Suppressor macrophage treated with lipopolysaccharide for 1 hour (primary cell): ENCODE measurements at regions not wholly inside any gene's neighbourhood (a gene's known extent, or its start where the extent isn't known, plus 50 kb on each side); places are given as distances from the start of the nearest gene placed in this dataset.
"Not testable (repeated sequence)": the region's sequence is repeated elsewhere in the genome, so short reads cannot be mapped to it uniquely, and the experiment has no call there.

ENCODE experiments used
- DNase-seq, 3 donors: peaks; one replicate each; pipeline ENCODE4 v3.0.0-alpha.2; 2020 to 2022

DNA sequence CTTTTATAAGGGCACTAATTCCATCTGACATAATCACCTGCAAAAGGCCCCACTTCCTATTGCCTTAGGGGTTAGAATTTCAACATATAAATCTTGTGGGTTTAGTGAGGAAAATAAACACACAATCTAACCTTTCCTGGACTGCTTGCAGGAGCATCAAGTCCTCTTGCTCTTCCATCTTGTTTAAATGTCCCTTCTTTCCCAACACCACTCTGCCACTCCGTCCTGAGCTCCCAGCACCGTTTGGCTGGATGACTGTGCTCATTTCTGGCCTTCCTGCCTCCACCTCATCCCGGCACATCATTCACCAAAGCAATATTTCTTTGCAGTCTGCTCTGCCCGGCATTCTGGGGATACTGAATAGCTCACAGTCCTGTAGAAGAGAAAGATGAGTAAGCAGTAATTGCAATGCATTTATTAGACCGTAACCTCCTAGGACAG, 247.8 kb downstream of the BCL2 start:
- DNase-seq = no peak

DNA sequence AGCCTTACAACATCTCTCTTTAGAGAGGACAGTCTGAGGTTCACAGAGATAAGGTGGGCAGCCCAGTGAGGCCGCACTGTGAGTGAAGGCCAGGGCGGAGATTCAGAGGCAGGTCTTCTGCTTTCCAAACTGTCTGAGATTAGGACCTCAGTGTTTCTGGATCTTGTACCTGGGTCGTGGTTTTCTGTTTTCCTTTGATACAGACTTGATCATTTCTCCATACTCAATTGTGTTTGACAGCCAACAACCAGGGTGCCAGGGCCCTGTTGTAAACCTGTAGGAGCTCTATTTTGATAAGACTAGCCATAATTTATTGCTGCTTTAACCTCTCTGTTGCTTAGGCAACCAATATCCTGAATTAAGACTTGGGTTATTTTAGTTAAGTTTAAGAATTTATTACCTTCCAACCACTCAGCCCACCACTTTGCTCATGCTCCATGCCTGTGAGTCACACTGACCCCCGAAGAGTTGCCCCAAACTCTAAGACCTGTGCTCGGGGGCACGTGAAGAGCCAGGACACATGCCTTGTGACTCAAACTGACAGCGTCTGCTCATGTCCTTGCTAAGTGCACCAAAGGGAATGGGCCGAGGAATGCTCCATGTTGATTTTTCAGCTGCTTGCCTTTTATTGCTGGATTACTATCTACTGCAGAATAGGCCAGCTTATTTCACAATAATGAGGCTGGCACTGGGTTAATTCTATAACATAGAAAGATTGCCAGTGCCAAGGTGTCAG, 248.6 kb downstream of the BCL2 start:
- DNase-seq = no peak

DNA sequence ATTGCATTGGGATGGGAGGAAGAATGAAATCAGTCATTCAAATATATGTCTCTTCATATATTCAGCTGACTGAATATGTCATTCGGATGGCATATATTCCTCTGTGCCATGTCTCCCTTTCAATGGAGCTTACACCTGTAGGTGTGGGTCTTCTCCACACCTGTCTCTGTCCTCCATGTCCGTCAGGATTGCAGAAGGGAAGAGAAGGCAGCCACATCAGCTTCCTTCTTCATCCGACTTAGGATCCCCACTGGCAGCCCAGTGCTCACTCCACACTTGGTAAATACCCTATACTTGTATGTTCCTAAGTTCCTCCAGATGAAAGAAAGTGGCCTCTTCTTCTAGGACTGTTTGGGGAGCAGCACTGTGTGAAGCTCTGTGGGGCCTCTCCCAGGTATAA, 250.1 kb downstream of the BCL2 start:
- DNase-seq = no peak

DNA sequence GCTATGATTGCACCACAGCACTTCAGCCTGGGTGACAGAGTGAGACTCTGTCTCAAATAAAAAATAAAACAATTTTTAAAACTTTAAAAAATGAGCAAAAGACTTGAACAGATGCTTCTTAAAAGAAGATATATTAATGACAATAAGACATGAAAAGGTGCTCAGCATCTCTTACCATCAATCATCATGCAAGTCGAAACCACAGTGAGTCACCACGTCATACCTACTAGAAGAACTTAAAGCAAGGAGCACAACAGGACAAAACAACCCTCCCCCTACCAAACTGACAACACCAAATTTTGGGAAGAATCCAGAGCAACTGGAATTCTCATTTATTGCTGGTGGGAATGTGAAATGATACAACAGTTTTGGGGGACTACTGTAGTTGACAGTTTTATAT, 251.6 kb downstream of the BCL2 start:
- DNase-seq = no peak

DNA sequence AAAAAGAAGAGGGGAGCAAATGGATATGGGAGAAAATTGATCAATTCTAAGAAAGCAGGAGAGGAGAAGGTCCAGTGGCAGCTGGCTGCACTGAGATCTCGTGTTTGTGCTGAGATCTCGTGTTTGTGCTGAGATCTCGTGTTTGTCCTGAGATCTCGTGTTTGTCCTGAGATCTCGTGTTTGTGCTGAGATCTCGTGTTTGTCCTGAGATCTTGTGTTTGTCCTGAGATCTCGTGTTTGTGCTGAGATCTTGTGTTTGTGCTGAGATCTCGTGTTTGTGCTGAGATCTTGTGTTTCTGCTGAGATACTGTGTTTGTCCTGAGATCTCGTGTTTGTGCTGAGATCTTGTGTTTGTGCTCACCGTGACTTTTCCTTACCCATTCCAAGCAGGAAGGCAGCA, 254.4 kb downstream of the BCL2 start:
- no peak for DNase-seq

DNA sequence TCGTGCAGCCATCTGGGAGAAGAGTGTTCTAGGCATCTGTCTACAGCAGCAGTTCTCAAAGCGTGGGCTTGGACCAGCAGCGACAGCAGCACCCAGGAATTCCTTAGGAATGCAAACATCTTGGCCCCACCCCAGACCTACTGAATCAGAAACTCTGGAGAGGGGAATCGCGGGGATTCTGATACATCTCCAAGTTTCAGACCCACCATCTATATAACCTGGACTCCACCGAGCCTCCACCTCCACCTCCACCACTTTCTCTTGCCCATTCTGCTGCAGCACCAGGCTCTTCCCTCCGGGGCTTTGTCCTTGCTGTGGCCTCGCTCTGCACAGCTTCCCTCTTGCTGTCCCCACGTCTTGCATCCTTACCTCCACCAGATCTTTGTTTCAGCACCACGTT, 256.4 kb downstream of the BCL2 start:
- DNase-seq = no peak

DNA sequence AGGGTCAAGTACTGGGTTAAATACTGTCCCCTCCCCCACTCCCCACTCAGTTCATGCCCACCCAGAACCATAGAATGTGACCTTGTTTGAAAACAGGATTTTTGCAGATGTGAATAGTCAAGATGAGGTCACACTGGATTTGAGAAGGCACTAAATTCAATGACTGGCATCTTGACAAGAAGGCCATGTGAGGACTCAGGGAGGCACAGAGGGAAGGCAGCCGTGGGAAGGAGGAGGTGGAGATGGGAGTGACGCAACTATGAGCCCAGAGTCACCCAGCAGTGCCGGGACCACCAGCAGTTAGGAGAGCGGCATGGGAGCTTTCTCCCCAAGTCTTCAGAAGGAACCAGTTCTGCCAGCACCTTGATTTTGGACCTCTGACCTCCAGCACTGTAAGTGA, 257.3 kb downstream of the BCL2 start:
- DNase-seq = no peak

DNA sequence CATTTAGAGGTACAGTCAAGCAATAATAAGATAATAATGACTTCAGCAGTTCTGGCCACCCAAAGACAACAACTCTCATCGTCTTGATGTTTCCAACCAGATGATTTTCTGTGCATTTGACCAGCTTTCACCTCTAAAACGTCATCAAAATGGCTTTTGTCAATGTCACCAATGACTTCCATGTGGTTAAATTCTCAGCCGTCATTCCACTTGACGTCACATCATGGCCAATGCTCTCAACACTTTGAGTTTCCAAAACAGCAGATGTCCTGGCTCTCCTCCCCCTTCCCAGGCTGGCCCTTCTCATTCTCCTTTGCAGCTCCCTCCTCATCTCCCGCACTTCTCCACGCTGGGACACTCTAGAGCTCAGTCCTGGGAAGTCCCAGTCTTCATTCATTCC, 258.3 kb downstream of the BCL2 start:
- no peak for DNase-seq

DNA sequence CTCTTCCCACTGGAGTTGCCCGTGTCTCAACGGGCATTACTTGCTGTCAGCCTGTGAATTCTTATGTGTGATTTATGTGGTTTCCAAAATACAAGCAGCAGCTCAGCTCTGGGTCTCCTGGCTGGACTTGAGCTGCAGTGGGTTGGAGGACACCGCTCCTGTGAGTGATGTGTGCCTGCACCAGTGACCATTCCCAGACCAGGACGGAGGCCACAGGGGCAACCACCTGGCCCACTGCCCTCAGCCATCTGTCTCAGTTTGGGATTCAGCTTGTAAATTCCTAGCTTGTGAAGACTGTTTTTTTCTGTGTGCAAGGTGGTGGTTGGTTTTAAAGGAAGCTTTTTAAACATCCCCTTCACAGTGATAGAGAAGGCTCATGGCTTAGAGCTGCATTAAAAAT, 261.0 kb downstream of the BCL2 start:
- DNase-seq = no peak

DNA sequence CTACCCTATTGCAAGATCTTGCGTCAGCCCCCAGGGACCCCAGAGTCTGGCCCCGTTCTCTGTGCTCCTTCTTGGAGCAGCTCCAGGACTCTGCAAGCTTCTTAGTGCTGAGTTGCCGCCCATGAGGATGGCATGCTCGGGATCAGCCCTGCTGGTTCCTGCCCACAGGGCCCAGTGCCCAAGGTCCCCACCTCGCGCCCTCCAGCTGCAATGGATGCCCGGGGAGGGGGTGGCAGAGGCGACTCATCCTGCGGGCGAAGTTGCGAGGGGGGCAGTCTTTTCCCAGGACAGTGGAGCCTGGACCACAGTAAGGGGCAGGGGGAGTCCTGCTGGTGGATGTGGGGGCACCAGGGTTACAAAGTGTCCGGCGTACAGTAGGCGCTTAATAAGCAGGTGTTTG, 261.9 kb downstream of the BCL2 start:
- no peak for DNase-seq

DNA sequence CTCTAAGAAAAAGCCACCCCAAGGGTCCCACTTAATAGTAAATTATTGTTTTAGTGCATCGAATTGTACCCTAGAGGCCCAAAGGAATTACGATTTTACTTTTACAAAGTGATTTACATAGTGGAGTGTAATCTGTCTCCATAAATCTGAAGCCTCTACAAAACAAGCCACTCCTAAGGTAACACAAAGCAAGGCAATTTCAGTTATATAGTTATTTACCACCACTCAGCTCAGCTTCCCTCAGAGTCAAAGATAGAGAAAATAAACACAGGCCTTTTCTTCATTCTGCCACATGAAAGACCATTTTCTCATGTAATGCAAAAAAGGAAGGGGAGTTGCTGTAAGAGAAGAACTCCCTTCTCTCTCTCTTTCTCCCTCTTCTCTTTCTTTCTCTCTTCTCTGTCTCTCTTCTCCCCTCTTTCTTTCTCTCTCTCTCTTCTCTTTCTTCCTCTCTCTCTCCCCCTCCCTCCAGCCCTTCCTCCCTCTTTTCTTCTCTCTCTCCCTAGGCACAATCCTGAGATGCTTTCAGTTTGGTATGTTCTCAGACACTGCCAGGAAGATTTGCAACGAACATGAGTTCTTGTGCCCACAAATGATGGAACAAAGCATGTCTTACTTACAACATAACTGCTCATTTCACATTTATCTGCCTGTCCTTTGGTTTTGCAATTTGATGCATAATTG, 264.5 kb downstream of the BCL2 start:
- no peak for DNase-seq

DNA sequence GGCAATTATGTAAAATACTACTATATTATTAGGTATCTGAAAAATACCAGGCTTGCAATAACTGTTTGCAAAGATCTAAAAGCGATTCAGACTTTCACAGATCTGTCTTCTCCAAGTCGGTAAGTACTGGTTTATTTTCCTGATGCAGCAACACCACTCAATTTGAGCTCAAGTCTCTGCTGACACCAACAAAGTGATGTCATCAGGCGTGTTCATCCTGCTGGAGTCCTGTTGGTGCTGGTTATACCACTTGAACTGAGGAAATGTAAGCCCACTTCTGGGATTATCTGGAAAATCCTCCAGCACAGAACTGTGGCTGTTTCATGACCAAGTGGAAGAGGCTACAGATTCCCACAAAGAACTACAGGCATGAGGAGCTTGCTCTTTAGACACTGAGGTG, 267.6 kb downstream of the BCL2 start:
- DNase-seq = no peak

DNA sequence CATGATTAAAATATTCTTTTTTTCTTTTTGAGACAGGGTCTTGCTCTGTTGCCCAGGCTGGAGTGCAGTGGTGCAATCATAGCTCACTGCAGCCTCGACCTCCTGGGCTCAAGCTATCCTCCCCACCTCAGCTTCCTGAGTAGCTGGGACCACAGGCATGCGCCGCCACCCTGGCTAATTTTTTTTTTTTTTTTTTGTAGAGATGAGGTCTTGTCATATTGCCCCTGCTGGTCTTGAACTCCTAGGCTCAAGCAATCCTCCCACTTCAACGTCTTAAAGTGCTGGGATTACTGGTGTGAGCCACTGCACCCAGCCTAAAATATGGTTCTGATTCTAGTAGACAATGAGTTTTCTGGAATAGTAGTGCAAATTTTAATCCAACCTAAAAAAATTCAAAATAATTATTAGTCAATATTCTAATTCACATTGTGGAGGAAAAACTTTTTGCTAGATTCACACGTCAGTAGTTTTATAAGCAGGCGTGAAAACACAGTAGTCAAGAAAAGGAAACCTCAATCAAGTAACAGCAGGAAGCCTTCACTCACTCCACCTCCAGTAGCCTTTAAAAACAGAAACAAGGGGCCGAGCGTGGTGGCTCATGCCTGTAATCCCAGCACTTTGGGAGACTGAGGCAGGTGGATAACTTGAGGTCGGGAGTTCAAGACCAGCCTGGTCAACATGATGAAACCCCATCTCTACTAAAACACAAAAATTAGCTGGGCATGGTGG, 268.7 kb downstream of the BCL2 start:
- DNase-seq = not testable (repeated sequence)

DNA sequence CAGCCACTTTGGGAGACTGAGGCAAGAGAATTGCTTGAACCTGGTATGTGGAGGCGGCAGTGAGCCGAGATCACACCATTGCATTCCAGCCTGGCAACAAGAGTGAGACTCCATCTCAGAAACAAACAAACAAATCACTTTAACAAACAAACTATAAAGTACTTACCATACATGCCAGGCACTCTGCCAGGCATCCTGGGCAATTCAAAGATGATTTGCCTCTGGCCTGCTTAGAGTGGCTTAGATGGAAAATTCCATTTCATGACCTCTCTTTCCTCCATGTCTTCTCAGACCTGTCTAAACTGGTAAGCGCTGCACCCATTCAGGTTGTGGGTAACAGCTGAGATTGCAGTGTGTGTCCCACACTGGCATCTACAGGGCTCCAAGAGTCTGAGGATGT, 273.2 kb downstream of the BCL2 start:
- no peak for DNase-seq

DNA sequence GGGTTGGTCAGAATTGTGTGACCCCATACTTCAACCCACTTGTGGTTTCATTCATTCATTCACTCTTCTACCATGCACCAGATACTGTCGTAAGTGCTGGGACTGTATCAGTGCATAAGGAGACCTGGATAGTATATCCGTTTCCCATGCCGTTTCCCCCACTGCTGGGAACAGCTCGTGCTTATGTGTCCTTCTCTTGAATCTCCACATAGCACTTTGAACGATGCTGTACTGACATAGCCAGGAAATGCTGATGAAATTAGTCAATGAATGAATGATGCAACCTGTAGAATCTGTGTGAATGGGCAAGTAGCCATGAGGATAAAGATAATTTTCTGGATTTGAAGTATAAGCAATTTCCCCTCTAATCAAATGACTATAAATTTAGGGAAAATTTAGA, 276.1 kb downstream of the BCL2 start:
- DNase-seq = no peak

DNA sequence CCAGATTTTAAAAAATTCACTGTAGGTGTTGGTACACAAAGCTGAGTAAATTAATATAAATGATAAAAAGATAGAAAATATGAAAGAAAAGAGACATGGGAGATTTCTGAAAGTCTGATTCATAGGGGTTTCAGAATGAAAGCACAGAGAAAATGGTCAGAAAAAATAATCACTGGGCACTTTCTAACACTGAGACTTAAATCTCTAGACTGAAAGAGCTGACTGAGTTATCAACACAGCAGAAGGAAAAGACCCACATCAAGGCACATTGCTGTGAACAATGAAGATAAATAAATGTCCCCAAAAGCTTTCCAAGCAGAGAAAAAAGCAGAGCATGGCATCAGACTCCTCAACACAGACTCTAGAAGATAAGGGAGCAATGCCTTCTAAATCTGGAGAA, 277.2 kb downstream of the BCL2 start:
- DNase-seq = no peak

DNA sequence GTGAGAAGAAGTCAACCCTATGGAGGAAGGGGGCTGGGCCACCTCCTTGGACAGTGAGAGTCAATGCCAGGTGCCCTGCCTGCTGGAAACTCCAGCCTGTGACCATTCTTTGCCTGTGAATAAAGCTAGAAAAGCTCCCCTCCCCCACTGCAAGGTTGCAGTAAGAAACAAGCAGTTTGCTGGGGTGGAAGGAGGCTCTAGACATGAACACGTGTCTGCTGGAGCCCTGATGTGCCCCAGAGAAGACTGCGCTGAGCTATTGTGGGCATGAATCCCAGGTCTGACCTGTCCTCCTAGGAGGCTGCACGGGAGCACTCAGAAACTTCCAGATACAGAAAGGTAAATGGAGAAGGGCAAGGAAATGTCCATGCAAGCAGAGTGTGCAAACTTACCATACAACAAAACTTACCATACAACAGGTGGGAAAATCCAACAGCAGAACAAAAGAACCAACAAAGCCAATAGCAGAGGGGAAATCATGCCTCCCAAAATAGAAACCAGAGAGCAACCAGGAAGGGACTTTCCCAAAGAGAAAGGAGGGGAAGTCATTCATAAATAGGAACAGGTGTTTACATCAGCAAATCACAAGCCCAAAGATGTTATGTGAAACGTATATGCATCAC, 278.7 kb downstream of the BCL2 start:
- DNase-seq = peak; percentile 33 to 63 (median 54)

DNA sequence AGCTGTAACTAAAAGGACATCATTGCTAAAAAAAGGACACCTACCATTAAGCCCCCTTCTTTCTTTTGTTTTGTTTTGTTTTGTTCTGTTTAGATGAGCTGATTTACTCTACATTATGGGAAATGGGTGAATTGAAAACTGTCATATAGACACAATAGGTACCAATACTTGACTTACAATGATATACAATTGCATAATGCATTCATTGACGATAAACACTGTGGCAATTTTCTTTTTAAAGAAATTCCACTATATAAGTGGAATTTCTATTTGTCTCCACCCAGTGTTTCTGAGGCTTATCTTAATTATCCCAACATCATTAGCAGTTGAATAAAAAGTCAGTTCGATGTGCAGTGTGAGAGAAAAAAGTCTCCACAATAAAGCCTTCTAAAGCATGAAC, 282.1 kb downstream of the BCL2 start:
- DNase-seq = no peak

DNA sequence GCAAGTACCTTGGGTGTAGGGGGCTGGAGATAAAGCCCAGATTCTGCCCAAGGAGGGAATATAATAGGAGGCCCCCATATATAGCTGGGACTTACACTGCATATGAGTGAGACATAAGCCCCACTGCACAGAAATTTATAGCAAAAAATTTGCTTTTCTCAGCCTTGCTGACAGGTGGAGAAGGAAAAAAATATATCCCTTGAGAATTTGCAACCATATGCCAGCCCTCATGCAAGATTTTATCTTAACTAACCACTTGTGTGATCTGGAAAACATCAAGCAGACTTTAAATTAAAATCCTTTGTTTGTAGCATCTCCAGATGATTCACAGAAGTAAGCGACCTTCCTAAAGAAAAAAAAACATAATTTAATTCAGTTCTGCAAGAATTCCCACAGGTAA, 288.2 kb downstream of the BCL2 start:
- DNase-seq = no peak
